Liver (tissue), 8 donors: ENCODE measurements at regions not wholly inside any gene's neighbourhood (a gene's known extent, or its start where the extent isn't known, plus 50 kb on each side); places are given as distances from the start of the nearest gene placed in this dataset.

ENCODE experiments used
- DNase-seq: peaks from one replicate; pipeline ENCODE4 v3.0.0-alpha.2; 2017; ENCODE audit warnings: low spot score
- H3K27ac ChIP-seq, 2 donors: one replicate each; pipeline ENCODE4 v1.7.0; 2013; ENCODE audit warnings: inconsistent platforms in 2 of 2, low read length in 2 of 2, control low read depth in 1 of 2, low read depth in 1 of 2, mild to moderate bottlenecking in 1 of 2
- H3K27me3 ChIP-seq, 4 donors: one replicate each; pipeline versions ENCODE4 v1.6.1 to v1.7.0; 2013; ENCODE audit warnings: low read length in 3 of 4, inconsistent platforms in 1 of 4, mild to moderate bottlenecking in 1 of 4, moderate library complexity in 1 of 4; ENCODE audit not compliant: control insufficient read depth in 4 of 4, insufficient read depth in 4 of 4
- H3K36me3 ChIP-seq, 4 donors: one replicate each; pipeline versions ENCODE4 v1.6.1 to v1.7.0; 2013; ENCODE audit warnings: low read length in 3 of 4, mild to moderate bottlenecking in 3 of 4, low read depth in 1 of 4, moderate library complexity in 1 of 4; ENCODE audit not compliant: control insufficient read depth in 4 of 4, insufficient read depth in 3 of 4
- H3K4me1 ChIP-seq, 4 donors: one replicate each; pipeline versions ENCODE4 v1.6.1 to v1.7.0; 2013; ENCODE audit warnings: low read length in 3 of 4, mild to moderate bottlenecking in 3 of 4, moderate library complexity in 1 of 4; ENCODE audit not compliant: control insufficient read depth in 4 of 4, insufficient read depth in 4 of 4
- H3K4me3 ChIP-seq, 3 donors: one replicate each; pipeline versions ENCODE4 v1.6.1 to v1.7.0; 2013; ENCODE audit warnings: low read length in 3 of 3, control low read depth in 1 of 3, low read depth in 1 of 3, mild to moderate bottlenecking in 1 of 3
- H3K9ac ChIP-seq, 2 donors: one replicate each; pipeline ENCODE4 v1.7.0; 2013; ENCODE audit warnings: low read length in 2 of 2, mild to moderate bottlenecking in 2 of 2, moderate library complexity in 2 of 2, control low read depth in 1 of 2, low read depth in 1 of 2
- H3K9me3 ChIP-seq, 4 donors: one replicate each; pipeline versions ENCODE4 v1.6.1 to v1.7.0; 2013; ENCODE audit warnings: low read length in 3 of 4; ENCODE audit not compliant: control insufficient read depth in 4 of 4
- ATF3 ChIP-seq: IDR thresholded peaks from 2 replicates; pipeline ENCODE4 v1.6.1; 2016; ENCODE audit warnings: antibody characterized with exemption
- EGR1 ChIP-seq, 2 donors: IDR thresholded peaks; 2 replicates each; pipeline ENCODE4 v1.6.1; 2016 to 2018; ENCODE audit warnings: antibody characterized with exemption in 2 of 2, low read depth in 2 of 2
- FOXA1 ChIP-seq: IDR thresholded peaks from 2 replicates; pipeline ENCODE4 v1.6.1; 2016; ENCODE audit warnings: antibody characterized with exemption
- FOXA2 ChIP-seq: IDR thresholded peaks from 2 replicates; pipeline ENCODE4 v1.6.1; 2016; ENCODE audit warnings: antibody characterized with exemption
- GABPA ChIP-seq, 2 donors: IDR thresholded peaks in 1 of 2; conservative IDR thresholded peaks in 1 of 2; 2 replicates each; pipeline ENCODE4 v1.6.1; 2016; ENCODE audit warnings: antibody characterized with exemption in 2 of 2, mild to moderate bottlenecking in 1 of 2, moderate library complexity in 1 of 2
- HNF4G ChIP-seq: IDR thresholded peaks from 2 replicates; pipeline ENCODE4 v1.6.1; 2016; ENCODE audit warnings: antibody characterized with exemption
- JUND ChIP-seq, 2 donors: IDR thresholded peaks; 2 replicates each; pipeline ENCODE4 v1.6.1; 2016; ENCODE audit warnings: antibody characterized with exemption in 2 of 2
- MAX ChIP-seq: IDR thresholded peaks from 2 replicates; pipeline ENCODE4 v1.6.1; 2016; ENCODE audit warnings: antibody characterized with exemption
- NR2F2 ChIP-seq: IDR thresholded peaks from 2 replicates; pipeline ENCODE4 v1.6.1; 2016; ENCODE audit warnings: antibody characterized with exemption
- RAD21 ChIP-seq, 2 donors: IDR thresholded peaks; 2 replicates each; pipeline ENCODE4 v1.6.1; 2016; ENCODE audit warnings: antibody characterized with exemption in 2 of 2, mild to moderate bottlenecking in 2 of 2
- RXRA ChIP-seq, 2 donors: IDR thresholded peaks; 2 replicates each; pipeline ENCODE4 v1.6.1; 2017 to 2018; ENCODE audit warnings: antibody characterized with exemption in 2 of 2, mild to moderate bottlenecking in 1 of 2
- SP1 ChIP-seq: IDR thresholded peaks from 2 replicates; pipeline ENCODE4 v1.6.1; 2018; ENCODE audit warnings: antibody characterized with exemption, mild to moderate bottlenecking
- TAF1 ChIP-seq: conservative IDR thresholded peaks from 2 replicates; pipeline ENCODE4 v1.6.1; 2016; ENCODE audit warnings: antibody characterized with exemption, mild to moderate bottlenecking
- YY1 ChIP-seq: IDR thresholded peaks from 2 replicates; pipeline ENCODE4 v1.6.1; 2016; ENCODE audit warnings: antibody characterized with exemption, mild to moderate bottlenecking
- ZBTB33 ChIP-seq: IDR thresholded peaks from 2 replicates; pipeline ENCODE4 v1.6.1; 2016; ENCODE audit warnings: antibody characterized with exemption
- WGBS: extraction: QIAGEN DNeasy Blood & Tissue Kit; methylation state at CpG from one replicate; pipeline ENCODE4 v1.1.7; 2013; 5-methylcytosine and 5-hydroxymethylcytosine counted together
- TF ChIP-seq, protein P1 (sequence below): fragments of 150-350 bp; IDR thresholded peaks from 2 replicates; pipeline ENCODE4 v1.5.1; 2017; ENCODE audit warnings: improper control_type of control experiment, low read depth, low read length; ENCODE audit not compliant: missing input control
- TF ChIP-seq, protein P2 (sequence below): IDR thresholded peaks from 2 replicates; pipeline ENCODE4 v1.6.1; 2016; ENCODE audit warnings: antibody characterized with exemption, mild to moderate bottlenecking
- donor health status: healthy.
- donor health status: healthy.
- donor health status: healthy.
- donor health status: healthy.
- donor health status: healthy.

DNA sequence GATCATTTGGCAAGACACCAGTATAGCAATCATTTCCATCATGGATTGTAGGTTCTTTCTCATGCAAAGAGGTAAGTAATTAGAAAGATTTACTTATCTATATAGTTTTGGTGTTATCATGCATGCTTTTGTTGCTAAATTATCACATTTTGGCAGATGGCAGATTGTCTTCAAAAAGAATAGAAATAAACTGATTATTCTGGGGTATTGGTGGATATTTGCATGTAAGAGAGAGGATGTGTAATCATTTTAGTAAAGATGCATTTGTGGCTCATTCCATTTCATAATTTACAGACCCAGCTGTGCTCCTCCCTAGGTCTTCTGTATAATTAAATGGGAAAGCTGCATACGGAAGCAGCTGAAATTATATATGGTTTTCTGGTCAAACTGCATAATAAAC, 875.7 kb upstream of the ANO3 start:
- DNase-seq = no peak
- Histone ChIP-seq H3K4me3 (no peak overlapping the region), H3K27ac (no peak overlapping the region), H3K27me3 (no peaks in the 10 kb centered on the region), H3K36me3 (no peaks in the 10 kb centered on the region), H3K9me3 (no peaks in the 10 kb centered on the region), H3K4me1 (no peaks in the 10 kb centered on the region), H3K9ac (no peak overlapping the region)
- TF ChIP-seq TAF1 = no peak
- no peak for TF ChIP-seq RAD21 (IDR thresholded peaks at IDR 0.05)
- TF ChIP-seq SP1 = no peak
- TF ChIP-seq, protein P1, sequence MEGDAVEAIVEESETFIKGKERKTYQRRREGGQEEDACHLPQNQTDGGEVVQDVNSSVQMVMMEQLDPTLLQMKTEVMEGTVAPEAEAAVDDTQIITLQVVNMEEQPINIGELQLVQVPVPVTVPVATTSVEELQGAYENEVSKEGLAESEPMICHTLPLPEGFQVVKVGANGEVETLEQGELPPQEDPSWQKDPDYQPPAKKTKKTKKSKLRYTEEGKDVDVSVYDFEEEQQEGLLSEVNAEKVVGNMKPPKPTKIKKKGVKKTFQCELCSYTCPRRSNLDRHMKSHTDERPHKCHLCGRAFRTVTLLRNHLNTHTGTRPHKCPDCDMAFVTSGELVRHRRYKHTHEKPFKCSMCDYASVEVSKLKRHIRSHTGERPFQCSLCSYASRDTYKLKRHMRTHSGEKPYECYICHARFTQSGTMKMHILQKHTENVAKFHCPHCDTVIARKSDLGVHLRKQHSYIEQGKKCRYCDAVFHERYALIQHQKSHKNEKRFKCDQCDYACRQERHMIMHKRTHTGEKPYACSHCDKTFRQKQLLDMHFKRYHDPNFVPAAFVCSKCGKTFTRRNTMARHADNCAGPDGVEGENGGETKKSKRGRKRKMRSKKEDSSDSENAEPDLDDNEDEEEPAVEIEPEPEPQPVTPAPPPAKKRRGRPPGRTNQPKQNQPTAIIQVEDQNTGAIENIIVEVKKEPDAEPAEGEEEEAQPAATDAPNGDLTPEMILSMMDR = no peak
- TF ChIP-seq ATF3 = no peak
- no peak for TF ChIP-seq JUND (IDR thresholded peaks at IDR 0.05)
- no peak for TF ChIP-seq YY1
- no peak for TF ChIP-seq GABPA (IDR thresholded peaks at IDR 0.05 in 1 of 2, conservative IDR thresholded peaks at IDR 0.05 in 1 of 2)
- TF ChIP-seq FOXA1 = no peak
- no peak for TF ChIP-seq EGR1 (IDR thresholded peaks at IDR 0.05; ENCODE audit: low read depth in 2 of 2)
- TF ChIP-seq, protein P2, sequence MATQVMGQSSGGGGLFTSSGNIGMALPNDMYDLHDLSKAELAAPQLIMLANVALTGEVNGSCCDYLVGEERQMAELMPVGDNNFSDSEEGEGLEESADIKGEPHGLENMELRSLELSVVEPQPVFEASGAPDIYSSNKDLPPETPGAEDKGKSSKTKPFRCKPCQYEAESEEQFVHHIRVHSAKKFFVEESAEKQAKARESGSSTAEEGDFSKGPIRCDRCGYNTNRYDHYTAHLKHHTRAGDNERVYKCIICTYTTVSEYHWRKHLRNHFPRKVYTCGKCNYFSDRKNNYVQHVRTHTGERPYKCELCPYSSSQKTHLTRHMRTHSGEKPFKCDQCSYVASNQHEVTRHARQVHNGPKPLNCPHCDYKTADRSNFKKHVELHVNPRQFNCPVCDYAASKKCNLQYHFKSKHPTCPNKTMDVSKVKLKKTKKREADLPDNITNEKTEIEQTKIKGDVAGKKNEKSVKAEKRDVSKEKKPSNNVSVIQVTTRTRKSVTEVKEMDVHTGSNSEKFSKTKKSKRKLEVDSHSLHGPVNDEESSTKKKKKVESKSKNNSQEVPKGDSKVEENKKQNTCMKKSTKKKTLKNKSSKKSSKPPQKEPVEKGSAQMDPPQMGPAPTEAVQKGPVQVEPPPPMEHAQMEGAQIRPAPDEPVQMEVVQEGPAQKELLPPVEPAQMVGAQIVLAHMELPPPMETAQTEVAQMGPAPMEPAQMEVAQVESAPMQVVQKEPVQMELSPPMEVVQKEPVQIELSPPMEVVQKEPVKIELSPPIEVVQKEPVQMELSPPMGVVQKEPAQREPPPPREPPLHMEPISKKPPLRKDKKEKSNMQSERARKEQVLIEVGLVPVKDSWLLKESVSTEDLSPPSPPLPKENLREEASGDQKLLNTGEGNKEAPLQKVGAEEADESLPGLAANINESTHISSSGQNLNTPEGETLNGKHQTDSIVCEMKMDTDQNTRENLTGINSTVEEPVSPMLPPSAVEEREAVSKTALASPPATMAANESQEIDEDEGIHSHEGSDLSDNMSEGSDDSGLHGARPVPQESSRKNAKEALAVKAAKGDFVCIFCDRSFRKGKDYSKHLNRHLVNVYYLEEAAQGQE = no peak
- no peak for TF ChIP-seq FOXA2
- no peak for TF ChIP-seq RXRA (IDR thresholded peaks at IDR 0.05)
- TF ChIP-seq MAX = no peak
- no peak for TF ChIP-seq ZBTB33
- no peak for TF ChIP-seq NR2F2
- no peak for TF ChIP-seq HNF4G
- WGBS = 82% methylated on average over 1 of the region's 1 CpG
